HCT116 (cell line): ENCODE measurements at regions not wholly inside any gene's neighbourhood (a gene's known extent, or its start where the extent isn't known, plus 50 kb on each side); places are given as distances from the start of the nearest gene placed in this dataset.
A peak's percentile ranks its signal among the peaks of the same experiment; 100 is the strongest.

ENCODE experiments used
- ATAC-seq: fragments of 200-7000 bp; cut with Tn5 transposase; 2 replicates; pipeline ENCODE4 v1.9.1; 2020; ENCODE audit warnings: mild to moderate bottlenecking, moderate library complexity
- BruUV-seq: library from RNA; stranded (reverse); fragments of 400-500 nt; replicated peaks from 2 replicates; lab custom pipeline; 2021; lab: Mats Ljungman, UMichigan
- CTCF ChIA-PET: fragments of 300-600 bp; sonication (Branson Sonifier 250); formaldehyde crosslinking; loops from one replicate; lab custom pipeline; 2021; ENCODE audit warnings: antibody characterized with exemption; lab: Charles Lee
- POLR2A ChIA-PET: fragments of 300-600, 350-600 bp; sonication (Branson Sonifier 250); formaldehyde crosslinking; loops from one replicate; lab custom pipeline; 2021; ENCODE audit warnings: antibody characterized with exemption; lab: Charles Lee
- RAD21 ChIA-PET, 2 experiments: fragments of 300-600 bp; sonication (Branson Sonifier 250); formaldehyde crosslinking; loops; one replicate each; lab custom pipeline; 2023; ENCODE audit warnings: low total read pairs in 2 of 2; ENCODE audit not compliant: uncharacterized antibody in 2 of 2, unreplicated experiment in 2 of 2, low non-redundant PET in 1 of 2; lab: Charles Lee
- DNase-seq: peaks from one replicate; pipeline ENCODE4 v3.0.0-alpha.2; 2010; ENCODE audit warnings: low read depth, low spot score
- H2AFZ ChIP-seq: fragments of 200-600 bp; shearing (Covaris generic), sonication (generic); 2 replicates; pipeline ENCODE4 v1.6.1; 2017; ENCODE audit warnings: low read depth, mixed run types, mixed read lengths, antibody characterized with exemption, low read length; ENCODE audit not compliant: poor library complexity, severe bottlenecking
- H3K27ac ChIP-seq: 2 replicates; pipeline ENCODE4 v1.5.1; 2012; ENCODE audit warnings: low read depth, low read length
- H3K27me3 ChIP-seq: fragments of 200-600 bp; sonication (generic); 2 replicates; pipeline ENCODE4 v1.6.1; 2016; ENCODE audit warnings: mixed run types, low read length, mixed read lengths; ENCODE audit not compliant: insufficient read depth
- H3K36me3 ChIP-seq, 2 experiments: fragments of 200-500 bp in 1 of 2; fragments of 200-600 bp in 1 of 2; sonication (Bioruptor generic) in 1 of 2; sonication (generic) in 1 of 2; 2 replicates each; pipeline versions ENCODE4 v1.5.1 to v1.6.1; 2014 to 2016; ENCODE audit warnings: low read length in 2 of 2, inconsistent platforms in 1 of 2, mixed read lengths in 1 of 2, mixed run types in 1 of 2; ENCODE audit not compliant: insufficient read depth in 2 of 2, control insufficient read depth in 1 of 2
- H3K4me1 ChIP-seq, 2 experiments: fragments of 200-600 bp in 1 of 2; sonication (generic) in 1 of 2; 2 replicates each; pipeline versions ENCODE4 v1.5.1 to v1.6.1; 2012 to 2017; ENCODE audit warnings: low read length in 2 of 2, inconsistent platforms in 1 of 2, mild to moderate bottlenecking in 1 of 2, mixed read lengths in 1 of 2, mixed run types in 1 of 2, moderate library complexity in 1 of 2; ENCODE audit not compliant: insufficient read depth in 2 of 2, control insufficient read depth in 1 of 2
- H3K4me2 ChIP-seq: fragments of 200-600 bp; sonication (generic); 2 replicates; pipeline ENCODE4 v1.6.1; 2017; ENCODE audit warnings: mixed run types, low read length, mixed read lengths
- H3K4me3 ChIP-seq, 2 experiments: fragments of 200-600 bp in 1 of 2; sonication (generic) in 1 of 2; replicated peaks in 1 of 2; 2 replicates each; pipeline ENCODE4 v1.5.1; 2011 to 2016; ENCODE audit warnings: low read length in 2 of 2, control low read depth in 1 of 2, low read depth in 1 of 2, mild to moderate bottlenecking in 1 of 2, mixed read lengths in 1 of 2, mixed run types in 1 of 2
- H3K79me2 ChIP-seq: fragments of 200-600 bp; sonication (generic); 2 replicates; pipeline ENCODE4 v1.6.1; 2017; ENCODE audit warnings: mild to moderate bottlenecking, mixed run types, low read length, moderate library complexity, mixed read lengths; ENCODE audit not compliant: insufficient read depth
- H3K9ac ChIP-seq: fragments of 200-600 bp; sonication (generic); 2 replicates; pipeline ENCODE4 v1.6.1; 2016; ENCODE audit warnings: low read length, mixed read lengths
- H3K9me2 ChIP-seq: fragments of 200-600 bp; sonication (generic), shearing (Covaris generic); 2 replicates; pipeline ENCODE4 v1.6.1; 2017; ENCODE audit warnings: mixed run types, mild to moderate bottlenecking, moderate library complexity; ENCODE audit not compliant: insufficient read depth
- H3K9me3 ChIP-seq, 2 experiments: fragments of 200-500 bp in 1 of 2; fragments of 200-600 bp in 1 of 2; sonication (Bioruptor generic) in 1 of 2; sonication (generic) in 1 of 2; 2 replicates each; pipeline ENCODE4 v1.6.1; 2014 to 2017; ENCODE audit warnings: low read length in 2 of 2, mixed read lengths in 2 of 2, inconsistent platforms in 1 of 2, low read depth in 1 of 2, mild to moderate bottlenecking in 1 of 2, mixed run types in 1 of 2, moderate library complexity in 1 of 2; ENCODE audit not compliant: control insufficient read depth in 1 of 2, insufficient read depth in 1 of 2
- H4K20me1 ChIP-seq: fragments of 200-600 bp; sonication (generic), shearing (Covaris generic); 2 replicates; pipeline ENCODE4 v1.6.1; 2017; ENCODE audit warnings: mixed run types, mild to moderate bottlenecking, moderate library complexity; ENCODE audit not compliant: insufficient read depth
- CBX3 ChIP-seq: IDR thresholded peaks from 2 replicates; pipeline ENCODE4 v1.6.1; 2012; ENCODE audit warnings: low read depth
- CEBPB ChIP-seq: IDR thresholded peaks from 2 replicates; pipeline ENCODE4 v1.6.1; 2012; ENCODE audit warnings: low read depth
- EZH2phosphoT487 ChIP-seq: fragments of 200-600 bp; IDR thresholded peaks from 2 replicates; pipeline ENCODE4 v1.6.1; 2018; ENCODE audit warnings: antibody characterized with exemption, borderline replicate concordance
- FOSL1 ChIP-seq: IDR thresholded peaks from 2 replicates; pipeline ENCODE4 v1.6.1; 2012; ENCODE audit warnings: low read depth
- JUND ChIP-seq: IDR thresholded peaks from 2 replicates; pipeline ENCODE4 v1.6.1; 2012
- POLR2A ChIP-seq: IDR thresholded peaks from 2 replicates; pipeline ENCODE4 v1.7.0; 2011; ENCODE audit warnings: borderline replicate concordance; ENCODE audit not compliant: insufficient read depth, insufficient read length; ENCODE audit errors: extremely low read depth
- POLR2AphosphoS5 ChIP-seq: IDR thresholded peaks from 2 replicates; pipeline ENCODE4 v1.6.1; 2011; ENCODE audit warnings: mild to moderate bottlenecking, low read depth, low read length, moderate library complexity
- RAD21 ChIP-seq: IDR thresholded peaks from 2 replicates; pipeline ENCODE4 v1.6.1; 2012; ENCODE audit warnings: low read depth, mild to moderate bottlenecking
- SIN3A ChIP-seq: IDR thresholded peaks from 2 replicates; pipeline ENCODE4 v1.6.1; 2012; ENCODE audit warnings: low read depth
- SP1 ChIP-seq: IDR thresholded peaks from 2 replicates; pipeline ENCODE4 v1.6.1; 2012; ENCODE audit warnings: low read depth
- SRF ChIP-seq: IDR thresholded peaks from 2 replicates; pipeline ENCODE4 v1.6.1; 2012; ENCODE audit warnings: low read depth
- TCF7L2 ChIP-seq: IDR thresholded peaks from 2 replicates; pipeline ENCODE4 v1.7.0; 2011; ENCODE audit warnings: borderline replicate concordance, inconsistent platforms; ENCODE audit not compliant: insufficient read depth, insufficient read length; ENCODE audit errors: extremely low read depth
- YY1 ChIP-seq: IDR thresholded peaks from 2 replicates; pipeline ENCODE4 v1.6.1; 2011; ENCODE audit warnings: low read length, low read depth, moderate library complexity, mild to moderate bottlenecking; ENCODE audit not compliant: insufficient replicate concordance; ENCODE audit errors: extremely low read depth
- ZFX ChIP-seq: fragments of 450-650 bp; IDR thresholded peaks from 2 replicates; pipeline ENCODE4 v1.6.1; 2017
- ZNF274 ChIP-seq: fragments of 200-500 bp; sonication (Bioruptor generic); IDR thresholded peaks from 2 replicates; pipeline ENCODE4 v1.6.1; 2014; ENCODE audit warnings: mild to moderate bottlenecking, low read depth, low read length, inconsistent platforms
- intact Hi-C: fragments of 100-400 bp; cut with micrococcal nuclease; formaldehyde crosslinking; loops from 2 replicates; pipeline ENCODE4 v1.10.0; 2022
- TF ChIP-seq, protein P1 (sequence below): IDR thresholded peaks from 2 replicates; pipeline ENCODE4 v1.6.1; 2012
- TF ChIP-seq, protein P2 (sequence below): IDR thresholded peaks from 2 replicates; pipeline ENCODE4 v1.6.1; 2011; ENCODE audit warnings: mild to moderate bottlenecking, low read length, moderate library complexity; ENCODE audit not compliant: insufficient replicate concordance; ENCODE audit errors: extremely low read depth
- TF ChIP-seq, protein P3 (sequence below), 3 experiments: fragments of 200-600 bp in 1 of 3; sonication (generic) in 1 of 3; IDR thresholded peaks in 2 of 3; conservative IDR thresholded peaks in 1 of 3; 2 replicates each; pipeline ENCODE4 v1.5.1; 2012 to 2017; ENCODE audit warnings: low read depth in 2 of 3, low read length in 2 of 3, antibody characterized with exemption in 1 of 3, borderline replicate concordance in 1 of 3, control low read depth in 1 of 3, mild to moderate bottlenecking in 1 of 3, mixed read lengths in 1 of 3, mixed run types in 1 of 3, moderate library complexity in 1 of 3; ENCODE audit not compliant: insufficient read depth in 1 of 3
- TF ChIP-seq, protein P4 (sequence below): IDR thresholded peaks from 2 replicates; pipeline ENCODE4 v1.6.1; 2012; ENCODE audit warnings: low read depth

DNA sequence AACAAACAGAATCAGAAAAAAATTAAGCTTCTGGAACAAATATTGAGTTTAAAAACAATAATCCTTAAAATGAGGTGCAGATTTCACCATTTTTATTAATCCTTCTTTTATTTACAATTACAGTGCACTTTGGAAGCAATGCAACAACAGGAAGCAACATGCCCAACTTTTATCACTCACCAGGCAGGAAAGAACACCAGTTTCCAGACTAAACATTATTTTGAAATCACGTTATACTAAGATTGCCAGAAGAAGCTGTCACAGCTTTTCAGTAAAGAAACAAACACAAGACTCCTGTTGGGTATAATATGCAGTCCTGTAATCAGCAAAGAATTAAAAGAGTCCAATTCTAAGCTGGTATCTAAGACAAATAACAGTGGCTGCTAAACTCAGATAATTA, 137.9 kb upstream of the ZC3H15 start (continued):
- TF ChIP-seq FOSL1 (no peak), ZFX (no peak), RAD21 (no peak), YY1 (no peak)

DNA sequence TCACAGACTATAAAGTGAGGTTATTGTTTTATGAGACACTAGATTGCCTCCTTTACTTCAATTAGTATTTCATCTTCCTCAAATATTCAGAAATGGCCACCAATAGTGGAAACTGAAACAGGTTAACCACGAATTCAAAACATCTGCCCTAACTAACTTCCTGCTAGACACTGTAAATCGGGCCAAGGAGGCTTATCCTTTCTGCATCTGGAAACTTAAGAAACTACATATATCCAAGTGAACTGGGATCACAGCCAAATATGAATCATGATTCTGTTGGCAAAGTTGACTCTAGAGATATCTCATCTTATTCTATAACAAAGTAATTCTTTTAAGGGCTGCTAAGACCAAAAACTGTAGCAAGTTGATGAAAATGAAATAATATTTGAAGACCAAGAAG, 136.6 kb upstream of the ZC3H15 start:
- ChIA-PET CTCF (no interaction called here), POLR2A (no interaction called here), RAD21 (no interaction called here)
- DNase-seq (peak; percentile 13), ATAC-seq (no peak)
- H3K4me2 ChIP-seq = peak overlapping the region; percentile 11; the same call in 1 of the 2 replicates
- peaks cover 0 to 4% of the 10 kb centered on the region in 2 experiments; a peak in 1 of 4 replicates for H3K4me1 ChIP-seq
- H3K4me3 ChIP-seq = no peak overlapping the region
- no peaks in the 10 kb centered on the region for H3K79me2 ChIP-seq
- H3K9me3 ChIP-seq = no peaks in the 10 kb centered on the region
- H3K9me2 ChIP-seq = no peaks in the 10 kb centered on the region
- H3K27ac ChIP-seq = no peak overlapping the region
- H4K20me1 ChIP-seq = no peaks in the 10 kb centered on the region
- BruUV-seq = no TSS peak
- no peaks in the 10 kb centered on the region for H3K36me3 ChIP-seq
- no peaks in the 10 kb centered on the region for H3K27me3 ChIP-seq
- intact Hi-C loops = no loop called here
- no peak overlapping the region for H3K9ac ChIP-seq
- H2AFZ ChIP-seq = no peak overlapping the region
- TF ChIP-seq TCF7L2 (no peak), RAD21 (no peak), FOSL1 (peak; percentile 38; the same call in 1 of the 2 replicates), SP1 (no peak), ZNF274 (no peak), CBX3 (peak; percentile 24; the same call in 1 of the 2 replicates), YY1 (no peak), ZFX (no peak), CEBPB (no peak), JUND (peak; percentile 17; the same call in 1 of the 2 replicates), EZH2phosphoT487 (no peak), POLR2AphosphoS5 (no peak), POLR2A (no peak), SIN3A (no peak), SRF (no peak)
- TF ChIP-seq, protein P1, sequence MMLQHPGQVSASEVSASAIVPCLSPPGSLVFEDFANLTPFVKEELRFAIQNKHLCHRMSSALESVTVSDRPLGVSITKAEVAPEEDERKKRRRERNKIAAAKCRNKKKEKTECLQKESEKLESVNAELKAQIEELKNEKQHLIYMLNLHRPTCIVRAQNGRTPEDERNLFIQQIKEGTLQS = no peak
- TF ChIP-seq, protein P2, sequence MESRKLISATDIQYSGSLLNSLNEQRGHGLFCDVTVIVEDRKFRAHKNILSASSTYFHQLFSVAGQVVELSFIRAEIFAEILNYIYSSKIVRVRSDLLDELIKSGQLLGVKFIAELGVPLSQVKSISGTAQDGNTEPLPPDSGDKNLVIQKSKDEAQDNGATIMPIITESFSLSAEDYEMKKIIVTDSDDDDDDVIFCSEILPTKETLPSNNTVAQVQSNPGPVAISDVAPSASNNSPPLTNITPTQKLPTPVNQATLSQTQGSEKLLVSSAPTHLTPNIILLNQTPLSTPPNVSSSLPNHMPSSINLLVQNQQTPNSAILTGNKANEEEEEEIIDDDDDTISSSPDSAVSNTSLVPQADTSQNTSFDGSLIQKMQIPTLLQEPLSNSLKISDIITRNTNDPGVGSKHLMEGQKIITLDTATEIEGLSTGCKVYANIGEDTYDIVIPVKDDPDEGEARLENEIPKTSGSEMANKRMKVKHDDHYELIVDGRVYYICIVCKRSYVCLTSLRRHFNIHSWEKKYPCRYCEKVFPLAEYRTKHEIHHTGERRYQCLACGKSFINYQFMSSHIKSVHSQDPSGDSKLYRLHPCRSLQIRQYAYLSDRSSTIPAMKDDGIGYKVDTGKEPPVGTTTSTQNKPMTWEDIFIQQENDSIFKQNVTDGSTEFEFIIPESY = no peak
- TF ChIP-seq, protein P3, sequence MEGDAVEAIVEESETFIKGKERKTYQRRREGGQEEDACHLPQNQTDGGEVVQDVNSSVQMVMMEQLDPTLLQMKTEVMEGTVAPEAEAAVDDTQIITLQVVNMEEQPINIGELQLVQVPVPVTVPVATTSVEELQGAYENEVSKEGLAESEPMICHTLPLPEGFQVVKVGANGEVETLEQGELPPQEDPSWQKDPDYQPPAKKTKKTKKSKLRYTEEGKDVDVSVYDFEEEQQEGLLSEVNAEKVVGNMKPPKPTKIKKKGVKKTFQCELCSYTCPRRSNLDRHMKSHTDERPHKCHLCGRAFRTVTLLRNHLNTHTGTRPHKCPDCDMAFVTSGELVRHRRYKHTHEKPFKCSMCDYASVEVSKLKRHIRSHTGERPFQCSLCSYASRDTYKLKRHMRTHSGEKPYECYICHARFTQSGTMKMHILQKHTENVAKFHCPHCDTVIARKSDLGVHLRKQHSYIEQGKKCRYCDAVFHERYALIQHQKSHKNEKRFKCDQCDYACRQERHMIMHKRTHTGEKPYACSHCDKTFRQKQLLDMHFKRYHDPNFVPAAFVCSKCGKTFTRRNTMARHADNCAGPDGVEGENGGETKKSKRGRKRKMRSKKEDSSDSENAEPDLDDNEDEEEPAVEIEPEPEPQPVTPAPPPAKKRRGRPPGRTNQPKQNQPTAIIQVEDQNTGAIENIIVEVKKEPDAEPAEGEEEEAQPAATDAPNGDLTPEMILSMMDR (IDR thresholded peaks at IDR 0.05 in 2 of 3, conservative IDR thresholded peaks at IDR 0.05 in 1 of 3; ENCODE audit: borderline replicate concordance in 1 of 3, insufficient read depth in 1 of 3, low read depth in 2 of 3, low read length in 2 of 3) = no peak
- TF ChIP-seq, protein P4, sequence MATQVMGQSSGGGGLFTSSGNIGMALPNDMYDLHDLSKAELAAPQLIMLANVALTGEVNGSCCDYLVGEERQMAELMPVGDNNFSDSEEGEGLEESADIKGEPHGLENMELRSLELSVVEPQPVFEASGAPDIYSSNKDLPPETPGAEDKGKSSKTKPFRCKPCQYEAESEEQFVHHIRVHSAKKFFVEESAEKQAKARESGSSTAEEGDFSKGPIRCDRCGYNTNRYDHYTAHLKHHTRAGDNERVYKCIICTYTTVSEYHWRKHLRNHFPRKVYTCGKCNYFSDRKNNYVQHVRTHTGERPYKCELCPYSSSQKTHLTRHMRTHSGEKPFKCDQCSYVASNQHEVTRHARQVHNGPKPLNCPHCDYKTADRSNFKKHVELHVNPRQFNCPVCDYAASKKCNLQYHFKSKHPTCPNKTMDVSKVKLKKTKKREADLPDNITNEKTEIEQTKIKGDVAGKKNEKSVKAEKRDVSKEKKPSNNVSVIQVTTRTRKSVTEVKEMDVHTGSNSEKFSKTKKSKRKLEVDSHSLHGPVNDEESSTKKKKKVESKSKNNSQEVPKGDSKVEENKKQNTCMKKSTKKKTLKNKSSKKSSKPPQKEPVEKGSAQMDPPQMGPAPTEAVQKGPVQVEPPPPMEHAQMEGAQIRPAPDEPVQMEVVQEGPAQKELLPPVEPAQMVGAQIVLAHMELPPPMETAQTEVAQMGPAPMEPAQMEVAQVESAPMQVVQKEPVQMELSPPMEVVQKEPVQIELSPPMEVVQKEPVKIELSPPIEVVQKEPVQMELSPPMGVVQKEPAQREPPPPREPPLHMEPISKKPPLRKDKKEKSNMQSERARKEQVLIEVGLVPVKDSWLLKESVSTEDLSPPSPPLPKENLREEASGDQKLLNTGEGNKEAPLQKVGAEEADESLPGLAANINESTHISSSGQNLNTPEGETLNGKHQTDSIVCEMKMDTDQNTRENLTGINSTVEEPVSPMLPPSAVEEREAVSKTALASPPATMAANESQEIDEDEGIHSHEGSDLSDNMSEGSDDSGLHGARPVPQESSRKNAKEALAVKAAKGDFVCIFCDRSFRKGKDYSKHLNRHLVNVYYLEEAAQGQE = no peak
